ENCODE measurements at regions not wholly inside any gene's neighbourhood (a gene's known extent, or its start where the extent isn't known, plus 50 kb on each side); places are given as distances from the start of the nearest gene placed in this dataset.

DNA sequence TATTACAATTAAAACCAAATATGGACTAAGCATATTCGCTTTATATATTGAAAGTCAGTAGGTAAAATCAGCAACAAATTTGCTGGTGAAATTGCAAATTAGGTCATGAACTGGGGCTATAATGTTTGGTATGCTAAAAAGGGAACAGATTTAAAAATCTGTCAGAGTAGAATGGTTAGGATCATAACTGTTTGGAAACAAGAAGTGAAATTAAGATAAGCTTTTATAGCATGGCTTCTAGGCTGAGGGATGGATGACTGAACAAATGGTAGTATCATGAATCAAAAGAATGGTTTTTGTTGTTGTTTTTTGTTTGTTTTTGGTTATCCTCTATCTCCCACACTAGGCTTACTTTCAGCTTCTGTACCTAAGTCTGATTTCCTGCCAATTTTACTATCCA lies 1090.4 kb downstream of the PCDH9 start:
- H3K27me3 ChIP-seq (replicated peaks; ENCODE audit: insufficient read depth, low read length): no peaks in the 10 kb centered on the region
- H2AFZ ChIP-seq (ENCODE audit: low read length): no peak overlapping the region
- H3K9me3 ChIP-seq (replicated peaks; ENCODE audit: insufficient read depth, low read length): no peaks in the 10 kb centered on the region
- no peaks in the 10 kb centered on the region for H3K36me3 ChIP-seq (replicated peaks; ENCODE audit: insufficient read depth, low read length)
- no peaks in the 10 kb centered on the region for H3K4me1 ChIP-seq (ENCODE audit: low read length)
- no peak overlapping the region for H3K9ac ChIP-seq (ENCODE audit: low read length)
- no peaks in the 10 kb centered on the region for H4K20me1 ChIP-seq (ENCODE audit: insufficient read depth, low read length)
- H3K4me3 ChIP-seq (ENCODE audit: low read length): no peak overlapping the region
- DNase-seq: no peak
- no peaks in the 10 kb centered on the region for H3K9me2 ChIP-seq (replicated peaks; ENCODE audit: insufficient read depth, low read length)
- no peak overlapping the region for H3K4me2 ChIP-seq (ENCODE audit: low read depth, low read length)
- no peak overlapping the region for H3K27ac ChIP-seq (ENCODE audit: low read length)
- TF ChIP-seq EZH2 (optimal IDR thresholded peaks at IDR 0.05; ENCODE audit: low read depth, low read length) (no peak), EZH2phosphoT487 (IDR thresholded peaks at IDR 0.05; ENCODE audit: low read length) (no peak)
- TF ChIP-seq, protein P1, sequence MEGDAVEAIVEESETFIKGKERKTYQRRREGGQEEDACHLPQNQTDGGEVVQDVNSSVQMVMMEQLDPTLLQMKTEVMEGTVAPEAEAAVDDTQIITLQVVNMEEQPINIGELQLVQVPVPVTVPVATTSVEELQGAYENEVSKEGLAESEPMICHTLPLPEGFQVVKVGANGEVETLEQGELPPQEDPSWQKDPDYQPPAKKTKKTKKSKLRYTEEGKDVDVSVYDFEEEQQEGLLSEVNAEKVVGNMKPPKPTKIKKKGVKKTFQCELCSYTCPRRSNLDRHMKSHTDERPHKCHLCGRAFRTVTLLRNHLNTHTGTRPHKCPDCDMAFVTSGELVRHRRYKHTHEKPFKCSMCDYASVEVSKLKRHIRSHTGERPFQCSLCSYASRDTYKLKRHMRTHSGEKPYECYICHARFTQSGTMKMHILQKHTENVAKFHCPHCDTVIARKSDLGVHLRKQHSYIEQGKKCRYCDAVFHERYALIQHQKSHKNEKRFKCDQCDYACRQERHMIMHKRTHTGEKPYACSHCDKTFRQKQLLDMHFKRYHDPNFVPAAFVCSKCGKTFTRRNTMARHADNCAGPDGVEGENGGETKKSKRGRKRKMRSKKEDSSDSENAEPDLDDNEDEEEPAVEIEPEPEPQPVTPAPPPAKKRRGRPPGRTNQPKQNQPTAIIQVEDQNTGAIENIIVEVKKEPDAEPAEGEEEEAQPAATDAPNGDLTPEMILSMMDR (IDR thresholded peaks at IDR 0.05; ENCODE audit: low read length): no peak
- H3F3A ChIP-seq (ENCODE audit: insufficient read depth, low read length): no peaks in the 10 kb centered on the region
- H3K79me2 ChIP-seq (ENCODE audit: low read length): no peaks in the 10 kb centered on the region

- TF ChIP-seq EZH2 (optimal IDR thresholded peaks at IDR 0.05; ENCODE audit: low read depth, low read length) (no peak), EZH2phosphoT487 (IDR thresholded peaks at IDR 0.05; ENCODE audit: low read length) (no peak)
- TF ChIP-seq, protein P1 (IDR thresholded peaks at IDR 0.05; ENCODE audit: low read length): no peak
- H3F3A ChIP-seq (ENCODE audit: insufficient read depth, low read length): no peaks in the 10 kb centered on the region
- no peaks in the 10 kb centered on the region for H3K4me1 ChIP-seq (ENCODE audit: low read length)
- H3K79me2 ChIP-seq (ENCODE audit: low read length): no peaks in the 10 kb centered on the region
- H3K9me3 ChIP-seq (replicated peaks; ENCODE audit: insufficient read depth, low read length): no peaks in the 10 kb centered on the region
- no peaks in the 10 kb centered on the region for H3K9me2 ChIP-seq (replicated peaks; ENCODE audit: insufficient read depth, low read length)
- no peaks in the 10 kb centered on the region for H3K27me3 ChIP-seq (replicated peaks; ENCODE audit: insufficient read depth, low read length)
- no peak overlapping the region for H3K27ac ChIP-seq (ENCODE audit: low read length)
- H3K4me2 ChIP-seq (ENCODE audit: low read depth, low read length): no peak overlapping the region
- no peak overlapping the region for H2AFZ ChIP-seq (ENCODE audit: low read length)
- no peak overlapping the region for H3K9ac ChIP-seq (ENCODE audit: low read length)
- no peaks in the 10 kb centered on the region for H4K20me1 ChIP-seq (ENCODE audit: insufficient read depth, low read length)
- DNase-seq: no peak
- no peaks in the 10 kb centered on the region for H3K36me3 ChIP-seq (replicated peaks; ENCODE audit: insufficient read depth, low read length)
- no peak overlapping the region for H3K4me3 ChIP-seq (ENCODE audit: low read length)
Observed at GRCh38 chr13:66139250-66139649, 1090.9 kb downstream of the PCDH9 start.

GRCh38 chr13:66138172-66138811 lies 1091.8 kb downstream of the PCDH9 start:
- H3F3A ChIP-seq (ENCODE audit: insufficient read depth, low read length): no peaks in the 10 kb centered on the region
- no peak for TF ChIP-seq EZH2 (optimal IDR thresholded peaks at IDR 0.05; ENCODE audit: low read depth, low read length)

DNA sequence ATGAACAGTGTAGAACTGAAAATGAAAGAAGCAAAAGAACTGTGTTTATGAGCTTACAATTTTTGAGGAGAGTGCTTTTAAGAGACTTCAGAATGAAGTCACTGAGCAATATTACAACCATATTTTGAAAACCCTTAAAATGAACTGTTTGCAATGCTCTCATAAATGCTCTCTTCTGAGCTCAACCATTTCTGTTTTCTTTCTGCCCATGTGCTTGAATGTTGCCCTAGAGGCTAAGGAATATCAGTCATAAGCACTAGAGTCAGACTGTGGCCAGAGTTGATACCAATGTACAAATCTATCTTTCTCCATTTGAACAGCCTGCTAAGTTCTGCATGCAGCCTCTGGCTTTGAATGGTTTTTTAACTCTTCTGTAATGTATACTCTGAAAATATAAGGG lies 1092.8 kb downstream of the PCDH9 start:
- Histone ChIP-seq H3K27me3 (replicated peaks; ENCODE audit: insufficient read depth, low read length) (no peaks in the 10 kb centered on the region), H2AFZ (ENCODE audit: low read length) (peak overlapping the region; percentile 27; the same call in 1 of the 2 replicates), H3K9ac (ENCODE audit: low read length) (no peak overlapping the region), H3K4me2 (ENCODE audit: low read depth, low read length) (peak overlapping the region; percentile 49), H3K4me3 (ENCODE audit: low read length) (no peak overlapping the region), H3K27ac (ENCODE audit: low read length) (no peak overlapping the region), H3K36me3 (replicated peaks; ENCODE audit: insufficient read depth, low read length) (no peaks in the 10 kb centered on the region), H3K9me2 (replicated peaks; ENCODE audit: insufficient read depth, low read length) (no peaks in the 10 kb centered on the region), H4K20me1 (ENCODE audit: insufficient read depth, low read length) (no peaks in the 10 kb centered on the region), H3K79me2 (ENCODE audit: low read length) (no peaks in the 10 kb centered on the region), H3F3A (ENCODE audit: insufficient read depth, low read length) (no peaks in the 10 kb centered on the region), H3K4me1 (ENCODE audit: low read length) (no peaks in the 10 kb centered on the region), H3K9me3 (replicated peaks; ENCODE audit: insufficient read depth, low read length) (no peaks in the 10 kb centered on the region)
- peak; percentile 19 for DNase-seq
- TF ChIP-seq EZH2phosphoT487 (IDR thresholded peaks at IDR 0.05; ENCODE audit: low read length): no peak

More at GRCh38 chr13:66138172-66138811, 1091.8 kb downstream of the PCDH9 start:
- no peak overlapping the region for H3K9ac ChIP-seq (ENCODE audit: low read length)
- no peaks in the 10 kb centered on the region for H3K9me3 ChIP-seq (replicated peaks; ENCODE audit: insufficient read depth, low read length)
- H3K4me1 ChIP-seq (ENCODE audit: low read length): no peaks in the 10 kb centered on the region
- H3K36me3 ChIP-seq (replicated peaks; ENCODE audit: insufficient read depth, low read length): no peaks in the 10 kb centered on the region
- H4K20me1 ChIP-seq (ENCODE audit: insufficient read depth, low read length): no peaks in the 10 kb centered on the region
- no peak overlapping the region for H3K4me2 ChIP-seq (ENCODE audit: low read depth, low read length)
- no peaks in the 10 kb centered on the region for H3K9me2 ChIP-seq (replicated peaks; ENCODE audit: insufficient read depth, low read length)
- H3K27ac ChIP-seq (ENCODE audit: low read length): no peak overlapping the region; the same call in 1 of the 2 replicates
- peak; percentile 22 for DNase-seq
- no peak overlapping the region for H2AFZ ChIP-seq (ENCODE audit: low read length)
- H3K4me3 ChIP-seq (ENCODE audit: low read length): no peak overlapping the region
- H3K79me2 ChIP-seq (ENCODE audit: low read length): no peaks in the 10 kb centered on the region
- no peaks in the 10 kb centered on the region for H3K27me3 ChIP-seq (replicated peaks; ENCODE audit: insufficient read depth, low read length)

Data from MM.1S (cell line).